ENCODE measurements at regions not wholly inside any gene's neighbourhood (a gene's known extent, or its start where the extent isn't known, plus 50 kb on each side); places are given as distances from the start of the nearest gene placed in this dataset.

DNA sequence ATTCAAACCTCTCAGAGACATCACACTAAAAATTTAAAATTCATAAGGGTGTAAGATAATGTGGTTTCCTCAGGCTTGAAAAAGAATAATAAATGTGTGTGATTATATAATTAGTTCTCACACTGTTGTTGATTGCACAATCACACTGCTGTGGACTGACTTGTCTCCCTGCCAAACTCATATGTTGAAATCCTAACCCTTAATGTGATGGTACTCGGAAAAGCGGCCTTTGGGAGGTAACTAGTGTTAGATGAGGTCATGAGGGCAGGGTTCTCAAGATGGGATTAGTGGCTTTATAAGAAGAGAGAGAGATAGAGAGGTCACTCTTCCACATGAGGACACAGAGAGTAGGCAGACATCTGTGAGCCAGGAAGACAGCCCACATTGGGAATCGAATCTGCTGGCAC lies 128.5 kb upstream of the COL1A2 start:
- POLR2A ChIA-PET = interaction anchor here (0.5 to 0.6 kb wide), 2 partner anchors 388 to 923 kb away, joined by 3 to 5 read pairs; no protein-coding TSS in a partner anchor
- no peak overlapping the region for H3K4me2 ChIP-seq (ENCODE audit: low read length)
- no peaks in the 10 kb centered on the region for H3K9me2 ChIP-seq (ENCODE audit: insufficient read depth, low read length)
- H3K36me3 ChIP-seq (ENCODE audit: insufficient read depth, low read length) = no peaks in the 10 kb centered on the region
- H3K9me3 ChIP-seq (ENCODE audit: low read length) = no peaks in the 10 kb centered on the region
- H4K20me1 ChIP-seq (ENCODE audit: insufficient read depth, low read length) = no peaks in the 10 kb centered on the region
- DNase-seq (ENCODE audit: low spot score) = no peak
- no peak overlapping the region for H3K4me3 ChIP-seq (ENCODE audit: low read depth, low read length, poor library complexity, severe bottlenecking)
- H3K79me2 ChIP-seq (ENCODE audit: insufficient read depth, low read depth, low read length) = no peaks in the 10 kb centered on the region
- intact Hi-C loops (cut with micrococcal nuclease; ENCODE audit: unreplicated experiment) = no loop called here
- H3K4me1 ChIP-seq (ENCODE audit: insufficient read depth, low read length, poor library complexity, severe bottlenecking) = no peaks in the 10 kb centered on the region
- BruUV-seq (replicated peaks) = no TSS peak
- H2AFZ ChIP-seq (ENCODE audit: low read length) = no peak overlapping the region
- H3K27ac ChIP-seq (ENCODE audit: low read depth, low read length, poor library complexity, severe bottlenecking) = no peak overlapping the region
- TF ChIP-seq, protein P1, sequence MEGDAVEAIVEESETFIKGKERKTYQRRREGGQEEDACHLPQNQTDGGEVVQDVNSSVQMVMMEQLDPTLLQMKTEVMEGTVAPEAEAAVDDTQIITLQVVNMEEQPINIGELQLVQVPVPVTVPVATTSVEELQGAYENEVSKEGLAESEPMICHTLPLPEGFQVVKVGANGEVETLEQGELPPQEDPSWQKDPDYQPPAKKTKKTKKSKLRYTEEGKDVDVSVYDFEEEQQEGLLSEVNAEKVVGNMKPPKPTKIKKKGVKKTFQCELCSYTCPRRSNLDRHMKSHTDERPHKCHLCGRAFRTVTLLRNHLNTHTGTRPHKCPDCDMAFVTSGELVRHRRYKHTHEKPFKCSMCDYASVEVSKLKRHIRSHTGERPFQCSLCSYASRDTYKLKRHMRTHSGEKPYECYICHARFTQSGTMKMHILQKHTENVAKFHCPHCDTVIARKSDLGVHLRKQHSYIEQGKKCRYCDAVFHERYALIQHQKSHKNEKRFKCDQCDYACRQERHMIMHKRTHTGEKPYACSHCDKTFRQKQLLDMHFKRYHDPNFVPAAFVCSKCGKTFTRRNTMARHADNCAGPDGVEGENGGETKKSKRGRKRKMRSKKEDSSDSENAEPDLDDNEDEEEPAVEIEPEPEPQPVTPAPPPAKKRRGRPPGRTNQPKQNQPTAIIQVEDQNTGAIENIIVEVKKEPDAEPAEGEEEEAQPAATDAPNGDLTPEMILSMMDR (conservative IDR thresholded peaks at IDR 0.05; ENCODE audit: low read length) = no peak
- no peak for TF ChIP-seq EZH2phosphoT487 (IDR thresholded peaks at IDR 0.05; ENCODE audit: borderline replicate concordance, low read depth, low read length)
- CTCF ChIA-PET (ENCODE audit: unreplicated experiment) = no interaction called here

DNA sequence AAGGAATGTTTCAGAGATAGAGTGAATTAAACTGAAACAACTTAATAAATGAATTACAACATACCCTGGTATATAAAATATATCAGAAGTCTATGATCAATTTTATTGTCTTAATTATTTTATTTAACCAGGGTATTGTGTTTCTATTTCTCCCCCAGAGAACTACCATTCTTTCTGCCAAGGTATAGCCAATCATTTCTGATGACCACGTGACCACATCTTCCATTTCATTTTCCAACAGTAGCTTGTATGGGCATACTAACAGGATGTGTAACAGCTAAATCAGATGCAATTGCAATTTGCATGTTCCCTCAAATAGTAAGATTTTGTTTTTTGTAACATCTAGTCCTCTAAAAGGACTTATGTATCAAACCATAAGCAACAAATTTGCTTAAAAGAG lies 123.9 kb upstream of the COL1A2 start:
- no peak overlapping the region for H2AFZ ChIP-seq (ENCODE audit: low read length)
- H3K4me1 ChIP-seq (ENCODE audit: insufficient read depth, low read length, poor library complexity, severe bottlenecking) = no peaks in the 10 kb centered on the region
- DNase-seq (ENCODE audit: low spot score) = no peak
- H4K20me1 ChIP-seq (ENCODE audit: insufficient read depth, low read length) = no peaks in the 10 kb centered on the region
- no peak overlapping the region for H3K4me3 ChIP-seq (ENCODE audit: low read depth, low read length, poor library complexity, severe bottlenecking)
- H3K36me3 ChIP-seq (ENCODE audit: insufficient read depth, low read length) = no peaks in the 10 kb centered on the region
- no peaks in the 10 kb centered on the region for H3K9me2 ChIP-seq (ENCODE audit: insufficient read depth, low read length)
- no peak overlapping the region for H3K4me2 ChIP-seq (ENCODE audit: low read length)
- TF ChIP-seq EZH2phosphoT487 (IDR thresholded peaks at IDR 0.05; ENCODE audit: borderline replicate concordance, low read depth, low read length) = no peak
- TF ChIP-seq, protein P1 (conservative IDR thresholded peaks at IDR 0.05; ENCODE audit: low read length) = no peak
- no peaks in the 10 kb centered on the region for H3K79me2 ChIP-seq (ENCODE audit: insufficient read depth, low read depth, low read length)
- intact Hi-C loops (cut with micrococcal nuclease; ENCODE audit: unreplicated experiment) = no loop called here
- CTCF ChIA-PET (ENCODE audit: unreplicated experiment) = no interaction called here
- BruUV-seq (replicated peaks) = no TSS peak
- H3K27ac ChIP-seq (ENCODE audit: low read depth, low read length, poor library complexity, severe bottlenecking) = no peak overlapping the region
- POLR2A ChIA-PET = no interaction called here
- H3K9me3 ChIP-seq (ENCODE audit: low read length) = no peaks in the 10 kb centered on the region

DNA sequence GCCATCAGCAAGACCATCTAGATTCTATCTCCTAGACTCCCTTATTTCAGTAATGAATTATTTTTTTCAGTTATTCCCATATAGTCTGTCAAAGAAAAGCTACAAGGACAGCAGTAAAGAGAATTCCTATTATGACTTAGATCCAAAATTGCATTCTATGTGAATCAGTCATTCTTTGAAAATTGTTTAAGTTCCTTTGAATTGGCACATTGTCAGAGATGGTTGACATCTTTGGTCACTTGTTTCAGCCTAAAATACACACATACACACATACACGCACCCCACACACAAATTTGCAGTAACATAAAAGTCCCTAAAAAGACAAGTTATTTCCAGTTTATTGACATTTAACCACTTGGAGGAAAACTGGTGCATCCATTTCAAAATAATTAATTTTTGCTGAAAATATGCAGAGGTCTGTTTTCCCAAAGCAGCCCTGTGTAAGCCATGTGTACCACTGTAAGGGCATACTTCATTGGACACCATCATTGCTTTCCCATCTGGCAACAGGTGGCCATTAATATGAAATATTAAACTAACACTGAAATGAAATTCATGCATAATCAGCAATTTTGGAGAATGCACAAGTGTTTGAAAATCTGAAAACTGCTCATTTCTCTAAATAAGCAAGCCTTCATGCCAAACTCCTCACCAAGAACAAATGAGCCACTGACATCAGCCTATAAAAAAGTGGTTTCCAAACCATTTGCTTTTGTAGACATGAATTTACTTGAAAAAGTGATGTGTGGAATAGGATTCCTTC lies 121.7 kb upstream of the COL1A2 start:
- POLR2A ChIA-PET = interaction anchor here (1.3 kb wide), 1 partner anchor 13 kb away, joined by 6 read pairs; no protein-coding TSS in a partner anchor
- CTCF ChIA-PET (ENCODE audit: unreplicated experiment) = no interaction called here
- Histone ChIP-seq H3K27ac (ENCODE audit: low read depth, low read length, poor library complexity, severe bottlenecking) (no peak overlapping the region), H4K20me1 (ENCODE audit: insufficient read depth, low read length) (no peaks in the 10 kb centered on the region), H3K79me2 (ENCODE audit: insufficient read depth, low read depth, low read length) (no peaks in the 10 kb centered on the region), H3K9me3 (ENCODE audit: low read length) (no peaks in the 10 kb centered on the region), H3K36me3 (ENCODE audit: insufficient read depth, low read length) (no peaks in the 10 kb centered on the region), H3K4me2 (ENCODE audit: low read length) (no peak overlapping the region), H3K4me3 (ENCODE audit: low read depth, low read length, poor library complexity, severe bottlenecking) (no peak overlapping the region), H3K9me2 (ENCODE audit: insufficient read depth, low read length) (no peaks in the 10 kb centered on the region), H3K4me1 (ENCODE audit: insufficient read depth, low read length, poor library complexity, severe bottlenecking) (no peaks in the 10 kb centered on the region), H2AFZ (ENCODE audit: low read length) (no peak overlapping the region)
- DNase-seq (ENCODE audit: low spot score) = no peak
- no peak for TF ChIP-seq EZH2phosphoT487 (IDR thresholded peaks at IDR 0.05; ENCODE audit: borderline replicate concordance, low read depth, low read length)
- TF ChIP-seq, protein P1 (conservative IDR thresholded peaks at IDR 0.05; ENCODE audit: low read length) = no peak
- BruUV-seq (replicated peaks) = no TSS peak
- intact Hi-C loops (cut with micrococcal nuclease; ENCODE audit: unreplicated experiment) = no loop called here

Data from OCI-LY7 (cell line).